Activated CD4-positive, alpha-beta T cell treated with anti-CD3 and anti-CD28 coated beads for 36 hours (primary cell): ENCODE measurements at regions not wholly inside any gene's neighbourhood (a gene's known extent, or its start where the extent isn't known, plus 50 kb on each side); places are given as distances from the start of the nearest gene placed in this dataset.

ENCODE experiments used
- ATAC-seq: fragments of 200-7000 bp; cut with Tn5 transposase; one replicate; pipeline ENCODE4 v1.10.0; 2021; ENCODE audit warnings: mild to moderate bottlenecking, moderate library complexity
- CTCF ChIA-PET: fragments of 350-600 bp; sonication (Branson Sonifier 250); formaldehyde crosslinking; loops from one replicate; lab custom pipeline; 2021; ENCODE audit warnings: antibody characterized with exemption; lab: Charles Lee
- POLR2A ChIA-PET: fragments of 350-600 bp; sonication (Branson Sonifier 250); formaldehyde crosslinking; loops from one replicate; lab custom pipeline; 2021; ENCODE audit warnings: antibody characterized with exemption, inconsistent platforms; lab: Charles Lee
- DNase-seq: peaks from one replicate; pipeline ENCODE4 v3.0.0-alpha.2; 2020
- H3K27ac Mint-ChIP-seq: one replicate; pipeline ENCODE4 v1.8.0; 2021; ENCODE audit warnings: mixed read lengths
- H3K27me3 Mint-ChIP-seq: one replicate; pipeline ENCODE4 v1.8.0; 2021; ENCODE audit warnings: mixed read lengths
- H3K36me3 Mint-ChIP-seq: one replicate; pipeline ENCODE4 v1.8.0; 2021; ENCODE audit warnings: low read depth, mixed read lengths
- H3K4me1 Mint-ChIP-seq: one replicate; pipeline ENCODE4 v1.8.0; 2021; ENCODE audit warnings: mixed read lengths
- H3K4me3 Mint-ChIP-seq: one replicate; pipeline ENCODE4 v1.8.0; 2021; ENCODE audit warnings: mild to moderate bottlenecking, moderate library complexity, mixed read lengths
- H3K9me3 Mint-ChIP-seq: one replicate; pipeline ENCODE4 v1.8.0; 2021; ENCODE audit warnings: low read depth, mixed read lengths
- intact Hi-C, 2 experiments: fragments of 100-400 bp; cut with DNase I in 1 of 2; cut with micrococcal nuclease in 1 of 2; formaldehyde crosslinking; loops; one replicate each; pipeline versions ENCODE4 v1.14.2 to v1.15.1; 2022 to 2024; cut with DNase I, micrococcal nuclease

- Mint-ChIP-seq H3K27ac (no peak overlapping the region), H3K36me3 (no peaks in the 10 kb centered on the region), H3K27me3 (no peaks in the 10 kb centered on the region), H3K9me3 (no peaks in the 10 kb centered on the region), H3K4me1 (no peaks in the 10 kb centered on the region), H3K4me3 (no peak overlapping the region)
- no peak for ATAC-seq
- ChIA-PET CTCF (no interaction called here), POLR2A (no interaction called here)
- DNase-seq = no peak
- intact Hi-C loops = loop anchor here in 1 of 2 experiments (10.0 kb wide), 1 partner anchor 302 kb away; no protein-coding TSS in a partner anchor
These were observed 116.0 kb upstream of the PTPRR start for GRCh38 chr12:71036526-71036925.

- POLR2A ChIA-PET = no interaction called here
- Mint-ChIP-seq H3K9me3 (no peaks in the 10 kb centered on the region), H3K4me3 (no peak overlapping the region), H3K36me3 (no peaks in the 10 kb centered on the region), H3K4me1 (no peaks in the 10 kb centered on the region), H3K27ac (no peak overlapping the region), H3K27me3 (no peaks in the 10 kb centered on the region)
- CTCF ChIA-PET = interaction anchor here (0.6 kb wide), 1 partner anchor 153 kb away, joined by 3 read pairs; no protein-coding TSS in a partner anchor
- intact Hi-C loops = loop anchor here in 1 of 2 experiments (10.0 kb wide), 1 partner anchor 298 kb away; no protein-coding TSS in a partner anchor
- ATAC-seq = no peak
- no peak for DNase-seq
These were observed 112.4 kb upstream of the PTPRR start for GRCh38 chr12:71032933-71033332.

GRCh38 chr12:71029302-71029701 is 108.8 kb upstream of the PTPRR start:
- DNase-seq (no peak), ATAC-seq (no peak)
- H3K36me3 Mint-ChIP-seq = no peaks in the 10 kb centered on the region
- H3K9me3 Mint-ChIP-seq = no peaks in the 10 kb centered on the region
- ChIA-PET CTCF (interaction anchor here (0.6 kb wide), 1 partner anchor 259 kb away, joined by 3 read pairs; no protein-coding TSS in a partner anchor), POLR2A (no interaction called here)
- H3K4me1 Mint-ChIP-seq = no peaks in the 10 kb centered on the region
- H3K27ac Mint-ChIP-seq = no peak overlapping the region
- intact Hi-C loops = no loop called here
- H3K4me3 Mint-ChIP-seq = no peak overlapping the region
- no peaks in the 10 kb centered on the region for H3K27me3 Mint-ChIP-seq

- Mint-ChIP-seq H3K4me1 (no peaks in the 10 kb centered on the region), H3K4me3 (no peak overlapping the region), H3K9me3 (no peaks in the 10 kb centered on the region), H3K27me3 (no peaks in the 10 kb centered on the region), H3K27ac (no peak overlapping the region), H3K36me3 (no peaks in the 10 kb centered on the region)
- DNase-seq = no peak
- intact Hi-C loops = no loop called here
- POLR2A ChIA-PET = no interaction called here
- CTCF ChIA-PET = no interaction called here
- ATAC-seq = no peak
These were observed 107.3 kb upstream of the PTPRR start for GRCh38 chr12:71027856-71028255.

- no peak for DNase-seq
- H3K36me3 Mint-ChIP-seq = no peaks in the 10 kb centered on the region
- no peaks in the 10 kb centered on the region for H3K4me1 Mint-ChIP-seq
- H3K27me3 Mint-ChIP-seq = no peaks in the 10 kb centered on the region
- CTCF ChIA-PET = no interaction called here
- H3K27ac Mint-ChIP-seq = no peak overlapping the region
- intact Hi-C loops = no loop called here
- no peaks in the 10 kb centered on the region for H3K9me3 Mint-ChIP-seq
- no peak overlapping the region for H3K4me3 Mint-ChIP-seq
- ATAC-seq = no peak
- POLR2A ChIA-PET = no interaction called here
These were observed 104.3 kb upstream of the PTPRR start for GRCh38 chr12:71024827-71025226.

- Mint-ChIP-seq H3K27ac (no peak overlapping the region), H3K4me3 (no peak overlapping the region), H3K4me1 (no peaks in the 10 kb centered on the region), H3K9me3 (no peaks in the 10 kb centered on the region), H3K36me3 (no peaks in the 10 kb centered on the region), H3K27me3 (no peaks in the 10 kb centered on the region)
- intact Hi-C loops = no loop called here
- no peak for DNase-seq
- ChIA-PET POLR2A (no interaction called here), CTCF (no interaction called here)
- no peak for ATAC-seq
These were observed 103.7 kb upstream of the PTPRR start for GRCh38 chr12:71024281-71024680.

GRCh38 chr12:71021491-71021890 is 101.0 kb upstream of the PTPRR start:
- POLR2A ChIA-PET = no interaction called here
- Mint-ChIP-seq H3K27me3 (no peaks in the 10 kb centered on the region), H3K4me3 (no peak overlapping the region), H3K9me3 (peaks cover 1% of the 10 kb centered on the region), H3K4me1 (no peaks in the 10 kb centered on the region), H3K36me3 (no peaks in the 10 kb centered on the region), H3K27ac (no peak overlapping the region)
- intact Hi-C loops = no loop called here
- no peak for DNase-seq
- CTCF ChIA-PET = no interaction called here
- no peak for ATAC-seq

GRCh38 chr12:71019282-71019831 is 98.8 kb upstream of the PTPRR start:
- DNase-seq = no peak
- H3K36me3 Mint-ChIP-seq = no peaks in the 10 kb centered on the region
- peaks cover 1% of the 10 kb centered on the region for H3K9me3 Mint-ChIP-seq
- no peaks in the 10 kb centered on the region for H3K4me1 Mint-ChIP-seq
- ChIA-PET POLR2A (no interaction called here), CTCF (no interaction called here)
- H3K4me3 Mint-ChIP-seq = no peak overlapping the region
- intact Hi-C loops = no loop called here
- no peak overlapping the region for H3K27ac Mint-ChIP-seq
- no peak for ATAC-seq
- H3K27me3 Mint-ChIP-seq = no peaks in the 10 kb centered on the region

- ChIA-PET POLR2A (no interaction called here), CTCF (no interaction called here)
- no peak overlapping the region for H3K4me3 Mint-ChIP-seq
- H3K27ac Mint-ChIP-seq = no peak overlapping the region
- peaks cover 1% of the 10 kb centered on the region for H3K9me3 Mint-ChIP-seq
- ATAC-seq (no peak), DNase-seq (no peak)
- no peaks in the 10 kb centered on the region for H3K27me3 Mint-ChIP-seq
- H3K36me3 Mint-ChIP-seq = no peaks in the 10 kb centered on the region
- no peaks in the 10 kb centered on the region for H3K4me1 Mint-ChIP-seq
- intact Hi-C loops = no loop called here
These were observed 98.1 kb upstream of the PTPRR start for GRCh38 chr12:71018682-71019081.

GRCh38 chr12:71014180-71014785 is 93.7 kb upstream of the PTPRR start:
- Mint-ChIP-seq H3K36me3 (no peaks in the 10 kb centered on the region), H3K9me3 (peaks cover 1% of the 10 kb centered on the region), H3K4me3 (no peak overlapping the region), H3K4me1 (no peaks in the 10 kb centered on the region), H3K27ac (no peak overlapping the region), H3K27me3 (no peaks in the 10 kb centered on the region)
- CTCF ChIA-PET = no interaction called here
- DNase-seq (no peak), ATAC-seq (no peak)
- intact Hi-C loops = no loop called here
- POLR2A ChIA-PET = no interaction called here

- intact Hi-C loops = no loop called here
- Mint-ChIP-seq H3K4me3 (no peak overlapping the region), H3K4me1 (no peaks in the 10 kb centered on the region), H3K9me3 (no peaks in the 10 kb centered on the region), H3K27ac (no peak overlapping the region), H3K36me3 (no peaks in the 10 kb centered on the region), H3K27me3 (no peaks in the 10 kb centered on the region)
- ATAC-seq (no peak), DNase-seq (no peak)
- ChIA-PET POLR2A (no interaction called here), CTCF (no interaction called here)
These were observed 90.7 kb upstream of the PTPRR start for GRCh38 chr12:71011261-71011660.

- Mint-ChIP-seq H3K36me3 (no peaks in the 10 kb centered on the region), H3K27ac (no peak overlapping the region), H3K9me3 (no peaks in the 10 kb centered on the region), H3K4me3 (no peak overlapping the region), H3K27me3 (no peaks in the 10 kb centered on the region), H3K4me1 (no peaks in the 10 kb centered on the region)
- DNase-seq = no peak
- intact Hi-C loops = no loop called here
- POLR2A ChIA-PET = no interaction called here
- no peak for ATAC-seq
- CTCF ChIA-PET = interaction anchor here (0.5 kb wide), 1 partner anchor 728 kb away, joined by 4 read pairs; no protein-coding TSS in a partner anchor
These were observed 89.6 kb upstream of the PTPRR start for GRCh38 chr12:71010143-71010479.
